WTC11 (cell line): ENCODE measurements at regions not wholly inside any gene's neighbourhood (a gene's known extent, or its start where the extent isn't known, plus 50 kb on each side); places are given as distances from the start of the nearest gene placed in this dataset.

Experiments used
- ATAC-seq: fragments of 200-7000 bp; cut with Tn5 transposase; 2 replicates; pipeline ENCODE4 v1.10.0; 2021; ENCODE audit warnings: mild to moderate bottlenecking, moderate library complexity
- CTCF ChIA-PET: fragments of 300-600 bp; sonication (Branson Sonifier 250); formaldehyde crosslinking; loops from one replicate; lab custom pipeline; 2021; ENCODE audit warnings: antibody characterized with exemption; lab: Charles Lee
- POLR2A ChIA-PET: fragments of 350-600 bp; sonication (Branson Sonifier 250); formaldehyde crosslinking; loops from one replicate; lab custom pipeline; 2021; ENCODE audit warnings: antibody characterized with exemption; lab: Charles Lee
- DNase-seq: peaks from one replicate; pipeline ENCODE4 v3.0.0; 2021; ENCODE audit warnings: low spot score
- H3K27ac Mint-ChIP-seq: 2 replicates; pipeline ENCODE4 v1.8.0; 2021; ENCODE audit warnings: mixed read lengths
- H3K27me3 Mint-ChIP-seq: 2 replicates; pipeline ENCODE4 v1.8.0; 2021; ENCODE audit warnings: low read depth, mild to moderate bottlenecking, moderate library complexity, mixed read lengths
- H3K36me3 Mint-ChIP-seq: 2 replicates; pipeline ENCODE4 v1.8.0; 2021; ENCODE audit warnings: mixed read lengths
- H3K4me1 Mint-ChIP-seq: 2 replicates; pipeline ENCODE4 v1.8.0; 2022; ENCODE audit warnings: mixed read lengths
- H3K4me3 Mint-ChIP-seq: 2 replicates; pipeline ENCODE4 v1.8.0; 2021; ENCODE audit warnings: mild to moderate bottlenecking, moderate library complexity, mixed read lengths
- H3K9me3 Mint-ChIP-seq: 2 replicates; pipeline ENCODE4 v1.8.0; 2021; ENCODE audit warnings: mixed read lengths
- ATF1 ChIP-seq: sonication (generic); formaldehyde crosslinking; IDR thresholded peaks from 2 replicates; pipeline ENCODE4 v1.8.1; 2023; ENCODE audit warnings: mild to moderate bottlenecking, moderate library complexity, missing genetic modification reagents
- E2F4 ChIP-seq: sonication (generic); formaldehyde crosslinking; IDR thresholded peaks from 2 replicates; pipeline ENCODE4 v1.8.1; 2022; ENCODE audit warnings: low read depth, mild to moderate bottlenecking, moderate library complexity, missing genetic modification reagents, borderline replicate concordance
- ERG ChIP-seq: fragments of 250-450 bp; sonication (Bioruptor Pico); IDR thresholded peaks from 2 replicates; pipeline ENCODE4 v1.8.0; 2021; ENCODE audit warnings: mild to moderate bottlenecking
- FOXJ3 ChIP-seq: sonication (generic); formaldehyde crosslinking; IDR thresholded peaks from 2 replicates; pipeline ENCODE4 v1.9.0; 2021; ENCODE audit warnings: missing genetic modification reagents, mild to moderate bottlenecking, borderline replicate concordance
- FOXP1 ChIP-seq: sonication (generic); formaldehyde crosslinking; IDR thresholded peaks from 2 replicates; pipeline ENCODE4 v1.8.0; 2022; ENCODE audit warnings: missing genetic modification reagents, mild to moderate bottlenecking, moderate library complexity, borderline replicate concordance
- HMGA2 ChIP-seq: fragments of 250-450 bp; sonication (Bioruptor Pico); IDR thresholded peaks from 2 replicates; pipeline ENCODE4 v1.4.0; 2021; ENCODE audit warnings: mild to moderate bottlenecking, moderate library complexity
- IRF2 ChIP-seq: sonication (generic); formaldehyde crosslinking; IDR thresholded peaks from 2 replicates; pipeline ENCODE4 v1.8.0; 2022; ENCODE audit warnings: low read depth, missing genetic modification reagents, borderline replicate concordance
- NFYB ChIP-seq: sonication (generic); formaldehyde crosslinking; conservative IDR thresholded peaks from 2 replicates; pipeline ENCODE4 v1.8.0; 2022; ENCODE audit warnings: low read depth, missing genetic modification reagents
- NR3C1 ChIP-seq: sonication (generic); formaldehyde crosslinking; conservative IDR thresholded peaks from 2 replicates; pipeline ENCODE4 v1.8.1; 2023; ENCODE audit warnings: low read depth, mild to moderate bottlenecking, missing genetic modification reagents
- OVOL2 ChIP-seq: fragments of 250-450 bp; sonication (Bioruptor Pico); IDR thresholded peaks from 2 replicates; pipeline ENCODE4 v1.9.0; 2021; ENCODE audit warnings: mild to moderate bottlenecking, borderline replicate concordance
- RELA ChIP-seq: sonication (generic); formaldehyde crosslinking; IDR thresholded peaks from 2 replicates; pipeline ENCODE4 v1.8.1; 2022; ENCODE audit warnings: missing genetic modification reagents, mild to moderate bottlenecking, borderline replicate concordance
- SP1 ChIP-seq: sonication (generic); formaldehyde crosslinking; conservative IDR thresholded peaks from 2 replicates; pipeline ENCODE4 v1.8.1; 2022; ENCODE audit warnings: missing genetic modification reagents
- TEAD4 ChIP-seq: sonication (generic); formaldehyde crosslinking; IDR thresholded peaks from 2 replicates; pipeline ENCODE4 v1.8.0; 2022; ENCODE audit warnings: mild to moderate bottlenecking, missing genetic modification reagents
- TP53 ChIP-seq: sonication (generic); formaldehyde crosslinking; IDR thresholded peaks from 2 replicates; pipeline ENCODE4 v1.8.1; 2023; ENCODE audit warnings: mild to moderate bottlenecking, missing genetic modification reagents
- ZNF281 ChIP-seq: sonication (generic); formaldehyde crosslinking; IDR thresholded peaks from 2 replicates; pipeline ENCODE4 v1.8.0; 2023; ENCODE audit warnings: mild to moderate bottlenecking, missing genetic modification reagents
- ZNF423 ChIP-seq: fragments of 250-450 bp; sonication (Bioruptor Pico); IDR thresholded peaks from 2 replicates; pipeline ENCODE4 v2.1.2; 2022; ENCODE audit warnings: mild to moderate bottlenecking, moderate library complexity
- TF ChIP-seq, protein P1 (sequence below): fragments of 250-450 bp; sonication (Bioruptor Pico); IDR thresholded peaks from 2 replicates; pipeline ENCODE4 v1.9.0; 2021; ENCODE audit warnings: moderate library complexity, mild to moderate bottlenecking, inconsistent platforms, borderline replicate concordance

GRCh38 chr10:78411716-78412115, 378.1 kb downstream of the RPS24 start:
- no peaks in the 10 kb centered on the region for H3K9me3 Mint-ChIP-seq
- H3K27me3 Mint-ChIP-seq, result peaks cover under 1% of the 10 kb centered on the region
- H3K4me3 Mint-ChIP-seq, result no peak overlapping the region
- CTCF ChIA-PET, result no interaction called here
- peaks cover 39% of the 10 kb centered on the region for H3K4me1 Mint-ChIP-seq
- no peak for ATAC-seq
- no peak overlapping the region for H3K27ac Mint-ChIP-seq
- DNase-seq, result no peak
- no peaks in the 10 kb centered on the region for H3K36me3 Mint-ChIP-seq
- TF ChIP-seq RELA (CRISPR knock-in tag), result no peak
- no peak for TF ChIP-seq ZNF281 (CRISPR knock-in tag)
- TF ChIP-seq HMGA2 (CRISPR knock-in tag), result no peak
- TF ChIP-seq, all 79 proteins: peak for 0
- POLR2A ChIA-PET, result no interaction called here

DNA sequence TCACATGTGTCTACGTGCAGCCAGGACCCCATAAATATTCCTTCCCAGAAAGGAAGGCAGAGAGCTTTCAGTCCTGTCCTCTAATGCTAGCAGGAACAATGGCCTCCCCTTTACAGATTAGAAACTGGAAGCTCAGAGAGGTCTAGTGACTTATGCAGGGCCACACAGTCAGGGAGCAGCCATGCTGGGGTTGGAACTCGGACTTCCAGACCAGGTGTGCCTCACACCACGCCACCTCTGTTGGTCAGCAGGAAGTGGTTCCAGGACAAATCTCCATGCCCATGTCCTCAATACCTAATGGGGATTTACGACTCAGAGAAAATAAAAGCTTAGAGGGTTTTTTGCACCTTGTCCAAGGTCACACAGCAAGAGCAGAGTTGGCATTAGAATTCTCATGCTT, 378.9 kb downstream of the RPS24 start:
- no peak for ATAC-seq
- Mint-ChIP-seq H3K27me3 (no peaks in the 10 kb centered on the region; the same call in 1 of the 2 replicates), H3K9me3 (no peaks in the 10 kb centered on the region), H3K27ac (no peak overlapping the region), H3K4me1 (peaks cover 34% of the 10 kb centered on the region), H3K36me3 (no peaks in the 10 kb centered on the region), H3K4me3 (no peak overlapping the region)
- POLR2A ChIA-PET, result no interaction called here
- CTCF ChIA-PET, result interaction anchor here (0.7 kb wide), 1 partner anchor 602 kb away, joined by 3 read pairs; no protein-coding TSS in a partner anchor
- no peak for DNase-seq
- TF ChIP-seq ZNF423 (CRISPR knock-in tag), result no peak

DNA sequence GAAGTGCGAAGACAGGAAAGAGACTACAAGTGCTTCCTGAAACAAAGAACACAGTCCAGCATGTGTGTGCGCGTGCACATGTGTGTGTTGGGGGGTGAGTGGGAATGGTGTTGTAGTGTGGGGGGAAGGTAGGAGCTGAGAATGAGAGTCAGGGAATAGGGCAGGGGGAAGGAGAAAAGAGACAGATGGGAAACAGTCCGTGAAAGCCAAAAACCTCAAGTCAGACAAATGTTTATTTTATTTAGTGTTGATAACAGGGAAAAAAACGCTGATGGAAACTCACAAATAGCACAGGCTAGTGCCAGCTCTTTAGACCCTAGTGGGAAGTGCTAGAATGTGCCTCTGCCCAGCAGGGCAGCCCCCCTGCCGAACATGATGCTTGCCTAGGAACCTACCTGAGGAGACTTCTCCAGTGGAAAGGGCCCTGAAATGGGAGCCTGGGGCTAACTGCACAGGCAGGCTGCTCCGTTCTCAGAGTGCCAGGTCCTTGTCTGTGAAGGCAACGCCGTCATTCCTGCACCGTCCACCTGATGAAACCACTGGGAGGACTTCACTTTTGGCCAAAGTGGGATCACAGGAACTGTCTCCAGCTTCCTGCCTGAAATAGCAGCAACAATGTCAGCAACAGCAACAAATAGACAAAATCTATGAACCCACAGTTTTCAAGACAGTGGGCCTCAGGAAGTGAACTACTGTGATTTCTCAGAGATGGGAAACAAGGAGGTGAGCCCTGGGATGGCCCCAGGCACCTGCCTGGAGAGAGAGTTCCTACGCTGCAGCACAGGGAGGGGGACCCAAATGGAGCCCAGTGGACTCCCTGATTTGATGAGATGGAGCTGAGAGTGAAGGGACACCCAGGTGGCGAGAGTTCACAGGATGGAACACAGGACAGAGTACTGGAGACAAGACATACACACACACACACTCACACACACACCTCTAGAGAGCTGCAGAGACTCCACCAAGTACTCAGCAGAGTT, 379.7 kb downstream of the RPS24 start:
- Mint-ChIP-seq H3K4me3 (no peak overlapping the region), H3K36me3 (no peaks in the 10 kb centered on the region), H3K9me3 (no peaks in the 10 kb centered on the region), H3K27me3 (no peaks in the 10 kb centered on the region; the same call in 1 of the 2 replicates), H3K27ac (no peak overlapping the region), H3K4me1 (peaks cover 31% of the 10 kb centered on the region)
- POLR2A ChIA-PET, result no interaction called here
- ATAC-seq, result no peak
- no peak for DNase-seq
- no peak for TF ChIP-seq IRF2 (CRISPR knock-in tag)
- TF ChIP-seq TEAD4 (CRISPR knock-in tag), result no peak
- TF ChIP-seq FOXP1, result no peak
- no peak for TF ChIP-seq E2F4 (CRISPR knock-in tag)
- TF ChIP-seq ERG (CRISPR knock-in tag), result no peak
- TF ChIP-seq OVOL2 (CRISPR knock-in tag), result no peak
- TF ChIP-seq, protein P1, sequence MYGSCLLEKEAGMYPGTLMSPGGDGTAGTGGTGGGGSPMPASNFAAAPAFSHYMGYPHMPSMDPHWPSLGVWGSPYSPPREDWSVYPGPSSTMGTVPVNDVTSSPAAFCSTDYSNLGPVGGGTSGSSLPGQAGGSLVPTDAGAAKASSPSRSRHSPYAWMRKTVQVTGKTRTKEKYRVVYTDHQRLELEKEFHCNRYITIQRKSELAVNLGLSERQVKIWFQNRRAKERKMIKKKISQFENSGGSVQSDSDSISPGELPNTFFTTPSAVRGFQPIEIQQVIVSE (CRISPR knock-in tag), result no peak
- no peak for TF ChIP-seq NFYB
- TF ChIP-seq ATF1, result no peak
- TF ChIP-seq TP53 (CRISPR knock-in tag), result no peak
- TF ChIP-seq ZNF281 (CRISPR knock-in tag), result no peak
- no peak for TF ChIP-seq SP1 (CRISPR knock-in tag)
- no peak for TF ChIP-seq NR3C1 (CRISPR knock-in tag)
- TF ChIP-seq FOXJ3 (CRISPR knock-in tag), result no peak
- CTCF ChIA-PET, result interaction anchor here (0.7 kb wide), 1 partner anchor 602 kb away, joined by 3 read pairs; no protein-coding TSS in a partner anchor
